Duodenal mucosa (tissue), 2 donors: ENCODE measurements at regions not wholly inside any gene's neighbourhood (a gene's known extent, or its start where the extent isn't known, plus 50 kb on each side); places are given as distances from the start of the nearest gene placed in this dataset.
A peak's percentile ranks its signal among the peaks of the same experiment; 100 is the strongest.

ENCODE experiments used
- H3K27ac ChIP-seq: one replicate; pipeline ENCODE4 v1.7.0; 2013; ENCODE audit warnings: low read depth, low read length
- H3K27me3 ChIP-seq, 2 donors: one replicate each; pipeline ENCODE4 v1.7.0; 2013; ENCODE audit warnings: low read length in 2 of 2, control low read depth in 1 of 2; ENCODE audit not compliant: insufficient read depth in 2 of 2, control insufficient read depth in 1 of 2
- H3K36me3 ChIP-seq, 2 donors: one replicate each; pipeline ENCODE4 v1.7.0; 2013; ENCODE audit warnings: low read length in 2 of 2, control low read depth in 1 of 2; ENCODE audit not compliant: insufficient read depth in 2 of 2, control insufficient read depth in 1 of 2
- H3K4me1 ChIP-seq, 2 donors: one replicate each; pipeline ENCODE4 v1.7.0; 2013; ENCODE audit warnings: low read length in 2 of 2, control low read depth in 1 of 2; ENCODE audit not compliant: insufficient read depth in 2 of 2, control insufficient read depth in 1 of 2
- H3K4me3 ChIP-seq, 2 donors: one replicate each; pipeline ENCODE4 v1.7.0; 2013; ENCODE audit warnings: low read length in 2 of 2, low read depth in 1 of 2
- H3K9ac ChIP-seq, 2 donors: one replicate each; pipeline ENCODE4 v1.7.0; 2013; ENCODE audit warnings: low read length in 2 of 2, low read depth in 1 of 2
- H3K9me3 ChIP-seq, 2 donors: one replicate each; pipeline ENCODE4 v1.7.0; 2013; ENCODE audit warnings: low read length in 2 of 2, control low read depth in 1 of 2; ENCODE audit not compliant: control insufficient read depth in 1 of 2

- H3K9ac ChIP-seq = no peak overlapping the region
- H3K27me3 ChIP-seq = no peaks in the 10 kb centered on the region
- no peak overlapping the region for H3K27ac ChIP-seq
- H3K36me3 ChIP-seq = no peaks in the 10 kb centered on the region
- no peaks in the 10 kb centered on the region for H3K9me3 ChIP-seq
- peaks cover 0 to 7% of the 10 kb centered on the region in 2 donors for H3K4me1 ChIP-seq
- H3K4me3 ChIP-seq = no peak overlapping the region
Observed at GRCh38 chr5:175082866-175083590, 358.6 kb downstream of the MSX2 start.

DNA sequence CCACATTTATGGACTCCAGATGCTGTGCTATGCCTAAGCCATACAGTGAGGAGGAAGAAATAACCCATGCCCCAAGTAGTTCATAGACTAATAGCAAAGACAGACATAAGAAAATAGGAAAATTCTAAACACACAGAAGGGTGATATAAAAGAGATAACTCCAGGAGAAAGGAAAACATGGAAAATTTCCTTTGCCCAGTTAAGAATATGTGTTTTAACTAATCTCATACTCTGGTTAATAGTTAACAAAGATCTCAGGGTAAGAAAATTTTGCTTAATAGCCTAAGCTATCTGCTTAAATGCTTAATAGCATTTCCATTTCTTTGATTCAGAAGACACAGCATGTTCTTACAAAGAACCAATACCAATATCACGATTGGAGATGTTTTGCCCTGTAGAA, 358.0 kb downstream of the MSX2 start:
- no peak overlapping the region for H3K9ac ChIP-seq
- no peak overlapping the region for H3K4me3 ChIP-seq
- H3K27ac ChIP-seq = no peak overlapping the region

DNA sequence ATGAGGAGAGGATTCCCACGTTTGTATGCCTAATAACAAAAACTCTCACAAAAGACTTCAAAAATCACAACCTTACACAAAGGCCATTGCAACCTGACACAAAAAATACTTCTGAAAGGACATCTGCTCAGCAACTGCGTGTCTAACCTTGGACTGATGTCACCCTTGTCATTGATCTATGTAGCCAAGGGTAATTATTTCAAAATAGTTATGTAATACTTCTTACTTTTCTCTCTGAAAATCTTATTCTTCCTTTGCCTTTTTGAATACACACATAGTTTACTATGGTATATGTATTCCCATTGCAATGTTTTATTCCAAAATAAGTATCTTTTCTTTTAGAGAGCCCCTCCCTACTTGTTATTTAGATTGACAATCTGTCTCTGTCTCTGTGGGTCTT, 355.3 kb downstream of the MSX2 start:
- no peaks in the 10 kb centered on the region for H3K36me3 ChIP-seq
- H3K9ac ChIP-seq = no peak overlapping the region
- no peak overlapping the region for H3K4me3 ChIP-seq
- H3K27ac ChIP-seq = no peak overlapping the region
- no peaks in the 10 kb centered on the region for H3K27me3 ChIP-seq
- H3K4me1 ChIP-seq = peaks cover 0 to 7% of the 10 kb centered on the region in 2 donors
- no peaks in the 10 kb centered on the region for H3K9me3 ChIP-seq

More for the DNA sequence above, 358.0 kb downstream of the MSX2 start:
- Histone ChIP-seq H3K9me3 (no peaks in the 10 kb centered on the region), H3K4me1 (peaks cover 0 to 7% of the 10 kb centered on the region in 2 donors), H3K27me3 (no peaks in the 10 kb centered on the region), H3K36me3 (no peaks in the 10 kb centered on the region)

DNA sequence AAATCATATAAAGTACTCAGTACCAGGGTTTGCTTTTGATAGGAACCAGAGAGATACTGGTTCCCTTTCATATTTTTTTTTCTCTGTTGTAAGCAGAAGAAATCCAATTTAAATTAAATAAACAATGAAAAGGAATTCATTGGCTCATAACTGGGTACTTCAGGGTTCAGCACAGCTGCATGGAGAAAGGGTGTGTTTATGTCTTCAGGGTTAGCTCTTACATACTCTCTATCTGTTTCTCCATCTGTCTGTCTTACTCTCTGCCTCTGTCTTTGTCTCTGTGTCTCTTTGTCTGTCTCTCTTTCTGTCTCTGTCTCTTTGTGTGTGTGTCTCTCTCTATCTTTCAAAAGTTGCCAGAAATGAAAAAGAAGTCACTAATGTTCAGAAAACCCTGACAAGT, 345.9 kb downstream of the MSX2 start:
- Histone ChIP-seq H3K27ac (no peak overlapping the region), H3K27me3 (no peaks in the 10 kb centered on the region), H3K9ac (no peak overlapping the region), H3K9me3 (no peaks in the 10 kb centered on the region), H3K4me1 (no peaks in the 10 kb centered on the region), H3K36me3 (no peaks in the 10 kb centered on the region), H3K4me3 (no peak overlapping the region)

DNA sequence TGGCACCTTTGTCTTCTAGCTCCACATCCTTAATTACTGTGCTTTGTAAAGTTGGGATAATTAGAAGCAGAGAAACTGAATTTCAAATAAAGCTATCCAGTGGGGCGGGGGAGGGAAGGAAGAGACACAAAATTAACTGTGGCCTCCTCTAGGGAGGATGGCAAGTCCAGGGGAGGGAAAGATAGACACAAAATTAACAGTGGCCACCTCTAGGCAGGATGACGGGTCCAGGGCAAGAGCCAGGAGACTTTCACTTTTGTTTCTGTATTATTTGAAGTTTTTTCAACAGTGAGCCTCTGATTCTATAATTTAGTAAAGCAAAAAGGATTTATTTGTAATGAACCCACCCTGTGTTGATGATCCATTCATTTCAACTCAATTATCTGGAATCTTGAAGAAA, 335.9 kb downstream of the MSX2 start:
- Histone ChIP-seq H3K9ac (no peak overlapping the region), H3K9me3 (no peaks in the 10 kb centered on the region), H3K27me3 (peaks cover 0 to 7% of the 10 kb centered on the region in 2 donors), H3K4me3 (peak overlapping the region; percentile 30 to 47), H3K27ac (no peak overlapping the region), H3K36me3 (no peaks in the 10 kb centered on the region), H3K4me1 (peaks cover 0 to 7% of the 10 kb centered on the region in 2 donors)

GRCh38 chr5:175059687-175060211, 335.4 kb downstream of the MSX2 start:
- Histone ChIP-seq H3K9me3 (no peaks in the 10 kb centered on the region), H3K9ac (no peak overlapping the region), H3K36me3 (no peaks in the 10 kb centered on the region), H3K27ac (no peak overlapping the region), H3K27me3 (peaks cover 0 to 7% of the 10 kb centered on the region in 2 donors), H3K4me1 (peaks cover 0 to 7% of the 10 kb centered on the region in 2 donors), H3K4me3 (peak overlapping the region; percentile 30 to 47)

DNA sequence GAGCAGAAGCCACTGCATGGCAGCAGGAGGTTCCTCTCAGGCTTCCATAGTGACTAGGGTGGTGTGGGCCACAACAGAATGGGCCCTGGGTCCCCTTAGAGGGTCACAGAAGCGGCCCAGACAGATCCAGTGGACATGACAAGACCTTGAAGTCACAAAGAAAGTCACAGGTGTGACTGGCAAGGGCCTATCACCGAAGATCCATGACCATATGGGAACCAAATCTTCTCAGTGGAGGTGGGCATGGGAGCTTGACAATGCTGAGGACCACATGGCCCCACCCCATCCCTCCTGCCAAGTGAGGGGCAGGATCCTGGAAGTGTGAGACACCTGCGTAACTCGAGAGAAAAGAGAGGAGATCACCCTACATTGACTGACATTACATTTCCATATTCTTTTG, 332.4 kb downstream of the MSX2 start:
- no peaks in the 10 kb centered on the region for H3K36me3 ChIP-seq
- H3K9me3 ChIP-seq = no peaks in the 10 kb centered on the region
- H3K9ac ChIP-seq = no peak overlapping the region
- no peak overlapping the region for H3K27ac ChIP-seq
- H3K4me1 ChIP-seq = peaks cover 0 to 7% of the 10 kb centered on the region in 2 donors
- H3K27me3 ChIP-seq = peaks cover 0 to 7% of the 10 kb centered on the region in 2 donors
- H3K4me3 ChIP-seq = no peak overlapping the region

DNA sequence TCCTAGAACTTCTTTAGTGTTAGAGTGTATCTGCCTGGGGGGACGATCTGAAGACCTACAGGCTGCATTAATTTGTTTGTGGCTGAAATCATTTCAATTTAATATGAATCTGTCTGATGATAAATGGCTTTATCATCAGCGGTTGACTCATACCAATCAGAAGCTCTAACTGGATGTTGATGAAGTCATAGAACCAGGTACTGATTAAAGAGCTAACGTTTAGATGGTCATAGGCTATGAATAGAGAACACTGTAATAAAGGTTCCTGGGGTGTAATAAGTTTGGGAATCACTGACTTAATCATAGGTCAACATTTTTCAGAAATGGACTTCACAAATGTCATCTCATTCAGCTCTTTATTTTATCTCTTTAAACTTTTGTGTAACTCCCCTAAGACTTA, 329.9 kb downstream of the MSX2 start:
- Histone ChIP-seq H3K36me3 (no peaks in the 10 kb centered on the region), H3K9me3 (no peaks in the 10 kb centered on the region), H3K9ac (no peak overlapping the region), H3K4me1 (no peaks in the 10 kb centered on the region), H3K27me3 (peaks cover 0 to 3% of the 10 kb centered on the region in 2 donors), H3K4me3 (no peak overlapping the region), H3K27ac (no peak overlapping the region)

- Histone ChIP-seq H3K4me1 (no peaks in the 10 kb centered on the region), H3K36me3 (no peaks in the 10 kb centered on the region), H3K9me3 (no peaks in the 10 kb centered on the region), H3K27ac (no peak overlapping the region), H3K27me3 (peaks cover 0 to 3% of the 10 kb centered on the region in 2 donors), H3K9ac (no peak overlapping the region), H3K4me3 (no peak overlapping the region)
Observed at GRCh38 chr5:175052351-175052750, 328.0 kb downstream of the MSX2 start.

- no peaks in the 10 kb centered on the region for H3K27me3 ChIP-seq
- H3K27ac ChIP-seq = no peak overlapping the region
- H3K9ac ChIP-seq = no peak overlapping the region
- no peak overlapping the region for H3K4me3 ChIP-seq
- H3K4me1 ChIP-seq = peaks cover 0 to 13% of the 10 kb centered on the region in 2 donors
- H3K36me3 ChIP-seq = no peaks in the 10 kb centered on the region
- no peaks in the 10 kb centered on the region for H3K9me3 ChIP-seq
Observed at GRCh38 chr5:175047048-175047447, 322.7 kb downstream of the MSX2 start.
